ENCODE measurements at regions not wholly inside any gene's neighbourhood (a gene's known extent, or its start where the extent isn't known, plus 50 kb on each side); places are given as distances from the start of the nearest gene placed in this dataset.

DNA sequence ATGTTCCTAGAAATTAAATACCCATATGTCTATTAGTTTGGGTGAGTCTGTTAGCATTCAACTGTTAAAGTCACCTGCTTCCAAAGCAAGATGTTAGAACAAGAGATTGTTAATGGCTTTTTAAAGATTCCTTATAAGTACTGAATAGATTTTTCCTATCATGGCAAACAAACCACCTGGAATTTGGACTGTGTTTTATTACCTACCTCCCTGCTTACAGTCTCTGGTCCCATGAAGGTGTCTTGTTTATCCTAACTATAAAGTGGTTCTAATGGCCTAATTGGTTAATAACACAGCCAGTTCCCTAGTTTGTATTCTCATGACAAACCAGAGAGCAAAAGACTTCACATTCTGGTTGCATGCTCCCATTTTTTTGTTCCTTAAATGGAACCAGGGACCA, 149.5 kb downstream of the PPP1R2C start:
- H3K9me3 ChIP-seq, result no peaks in the 10 kb centered on the region
- H3K27me3 ChIP-seq, result no peaks in the 10 kb centered on the region
- no peak overlapping the region for H3K27ac ChIP-seq
- no peak for DNase-seq
- TF ChIP-seq, protein P1, sequence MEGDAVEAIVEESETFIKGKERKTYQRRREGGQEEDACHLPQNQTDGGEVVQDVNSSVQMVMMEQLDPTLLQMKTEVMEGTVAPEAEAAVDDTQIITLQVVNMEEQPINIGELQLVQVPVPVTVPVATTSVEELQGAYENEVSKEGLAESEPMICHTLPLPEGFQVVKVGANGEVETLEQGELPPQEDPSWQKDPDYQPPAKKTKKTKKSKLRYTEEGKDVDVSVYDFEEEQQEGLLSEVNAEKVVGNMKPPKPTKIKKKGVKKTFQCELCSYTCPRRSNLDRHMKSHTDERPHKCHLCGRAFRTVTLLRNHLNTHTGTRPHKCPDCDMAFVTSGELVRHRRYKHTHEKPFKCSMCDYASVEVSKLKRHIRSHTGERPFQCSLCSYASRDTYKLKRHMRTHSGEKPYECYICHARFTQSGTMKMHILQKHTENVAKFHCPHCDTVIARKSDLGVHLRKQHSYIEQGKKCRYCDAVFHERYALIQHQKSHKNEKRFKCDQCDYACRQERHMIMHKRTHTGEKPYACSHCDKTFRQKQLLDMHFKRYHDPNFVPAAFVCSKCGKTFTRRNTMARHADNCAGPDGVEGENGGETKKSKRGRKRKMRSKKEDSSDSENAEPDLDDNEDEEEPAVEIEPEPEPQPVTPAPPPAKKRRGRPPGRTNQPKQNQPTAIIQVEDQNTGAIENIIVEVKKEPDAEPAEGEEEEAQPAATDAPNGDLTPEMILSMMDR (IDR thresholded peaks at IDR 0.05), result no peak
- intact Hi-C loops (cut with DNase I), result no loop called here
- no peaks in the 10 kb centered on the region for H3K36me3 ChIP-seq
- no peaks in the 10 kb centered on the region for H3K4me1 ChIP-seq
- H3K9ac ChIP-seq (ENCODE audit: low read depth in 2 of 2, low read length in 2 of 2), result no peak overlapping the region
- no peak overlapping the region for H3K4me3 ChIP-seq

DNA sequence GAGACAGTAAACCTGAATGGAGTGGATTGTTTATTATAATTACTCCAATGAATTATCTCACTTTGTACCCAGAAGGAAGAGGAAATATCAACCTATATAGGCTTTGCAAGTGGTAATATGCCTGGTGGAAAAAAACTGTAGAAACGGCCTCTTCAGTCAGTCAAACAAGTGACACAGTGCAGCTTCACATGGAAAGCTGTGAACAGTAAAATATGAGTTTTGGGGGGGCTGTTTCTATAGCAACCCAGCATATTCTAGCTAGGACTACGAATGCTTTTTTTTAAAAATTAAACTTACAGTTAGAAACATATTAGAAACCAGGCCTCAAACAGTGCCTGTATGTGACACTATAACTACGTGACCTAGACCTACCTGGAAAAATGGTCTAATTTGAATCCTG, 150.1 kb downstream of the PPP1R2C start:
- no peaks in the 10 kb centered on the region for H3K9me3 ChIP-seq
- H3K4me3 ChIP-seq, result no peak overlapping the region
- no peaks in the 10 kb centered on the region for H3K36me3 ChIP-seq
- H3K27me3 ChIP-seq, result no peaks in the 10 kb centered on the region
- H3K9ac ChIP-seq (ENCODE audit: low read depth in 2 of 2, low read length in 2 of 2), result no peak overlapping the region
- H3K27ac ChIP-seq, result no peak overlapping the region
- no peaks in the 10 kb centered on the region for H3K4me1 ChIP-seq
- DNase-seq, result no peak
- intact Hi-C loops (cut with DNase I), result no loop called here
- TF ChIP-seq, protein P1 (IDR thresholded peaks at IDR 0.05), result no peak

DNA sequence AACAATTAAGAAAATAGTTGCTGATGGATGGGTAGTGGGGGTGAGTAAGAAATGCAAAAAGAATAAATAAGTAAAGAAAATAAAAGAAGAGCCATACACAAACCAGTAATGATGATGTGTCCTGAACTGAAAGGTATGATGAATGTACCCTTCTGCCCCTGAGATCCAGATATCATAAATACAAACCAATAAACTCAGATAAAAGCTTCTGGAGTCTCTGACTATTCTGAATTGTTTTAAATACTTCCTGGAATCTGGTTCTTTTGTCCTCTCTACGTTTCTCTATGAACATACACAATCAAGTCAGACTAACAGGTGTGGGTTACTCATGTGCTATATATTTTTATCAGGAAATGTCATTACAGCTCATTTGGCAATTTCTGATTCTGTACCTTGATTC, 153.4 kb downstream of the PPP1R2C start:
- no peak overlapping the region for H3K9ac ChIP-seq (ENCODE audit: low read depth in 2 of 2, low read length in 2 of 2)
- TF ChIP-seq, protein P1 (IDR thresholded peaks at IDR 0.05), result no peak
- no peak overlapping the region for H3K27ac ChIP-seq
- no peaks in the 10 kb centered on the region for H3K36me3 ChIP-seq
- DNase-seq, result no peak
- intact Hi-C loops (cut with DNase I), result no loop called here
- no peaks in the 10 kb centered on the region for H3K4me1 ChIP-seq
- no peaks in the 10 kb centered on the region for H3K27me3 ChIP-seq
- no peak overlapping the region for H3K4me3 ChIP-seq
- no peaks in the 10 kb centered on the region for H3K9me3 ChIP-seq

DNA sequence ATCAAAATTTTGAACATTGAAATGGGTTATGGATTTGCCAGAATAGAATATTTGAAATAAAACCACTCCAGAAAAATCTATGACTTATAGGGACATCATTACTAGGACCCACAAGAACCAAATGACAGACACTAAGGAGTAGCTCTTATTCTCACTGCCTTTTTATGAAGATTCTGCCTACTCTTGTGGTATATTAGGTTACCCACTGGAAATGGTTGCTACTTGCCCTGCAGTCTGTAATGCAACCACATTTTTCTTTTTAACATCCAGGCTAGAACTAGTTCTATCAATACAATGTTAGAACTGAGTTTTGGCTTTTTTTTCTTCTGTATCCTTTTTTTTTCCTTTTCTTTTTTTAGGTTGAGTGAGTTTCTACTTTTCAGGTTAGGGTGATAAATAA, 158.9 kb downstream of the PPP1R2C start:
- Histone ChIP-seq H3K27me3 (no peaks in the 10 kb centered on the region), H3K4me1 (no peaks in the 10 kb centered on the region), H3K9me3 (no peaks in the 10 kb centered on the region), H3K36me3 (no peaks in the 10 kb centered on the region), H3K27ac (no peak overlapping the region), H3K4me3 (no peak overlapping the region), H3K9ac (ENCODE audit: low read depth in 2 of 2, low read length in 2 of 2) (no peak overlapping the region)
- TF ChIP-seq, protein P1 (IDR thresholded peaks at IDR 0.05), result no peak
- intact Hi-C loops (cut with DNase I), result no loop called here
- DNase-seq, result no peak

DNA sequence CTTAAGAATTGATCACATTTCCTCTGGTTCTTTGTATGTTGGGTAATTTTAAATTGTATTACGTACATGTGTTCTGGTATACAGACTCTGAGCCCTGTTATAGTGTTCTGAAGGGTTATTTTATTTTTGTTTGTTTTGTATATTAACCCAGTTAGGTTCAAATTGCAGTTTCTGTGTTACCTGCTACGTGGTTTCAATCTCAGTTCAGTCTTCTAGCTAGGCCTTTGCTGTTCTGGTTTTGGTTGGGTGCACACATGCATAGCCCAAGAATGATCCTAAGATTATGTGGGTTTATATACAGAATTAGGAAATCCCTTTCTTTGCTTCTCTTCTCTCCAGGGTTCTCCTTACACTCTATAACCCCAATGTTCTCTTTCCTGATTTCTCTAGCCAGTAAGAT, 161.0 kb downstream of the PPP1R2C start:
- DNase-seq, result no peak

More for the DNA sequence above, 161.0 kb downstream of the PPP1R2C start:
- Histone ChIP-seq H3K9ac (ENCODE audit: low read depth in 2 of 2, low read length in 2 of 2) (no peak overlapping the region), H3K9me3 (no peaks in the 10 kb centered on the region), H3K4me3 (no peak overlapping the region), H3K4me1 (no peaks in the 10 kb centered on the region), H3K27me3 (no peaks in the 10 kb centered on the region), H3K36me3 (no peaks in the 10 kb centered on the region), H3K27ac (no peak overlapping the region)
- intact Hi-C loops (cut with DNase I), result no loop called here
- TF ChIP-seq, protein P1 (IDR thresholded peaks at IDR 0.05), result no peak

Measured in colonic mucosa (tissue), 4 donors.